MCF 10A (cell line): ENCODE measurements at regions not wholly inside any gene's neighbourhood (a gene's known extent, or its start where the extent isn't known, plus 50 kb on each side); places are given as distances from the start of the nearest gene placed in this dataset.

Experiments used
- BruUV-seq: library from RNA; stranded (reverse); fragments of 400-500 nt; replicated peaks from 2 replicates; lab custom pipeline; 2021; lab: Mats Ljungman, UMichigan
- CTCF ChIA-PET: fragments of 300-600 bp; sonication (Branson Sonifier 250); formaldehyde crosslinking; extraction: SDS; loops from one replicate; lab custom pipeline; 2021; ENCODE audit warnings: antibody characterized with exemption, inconsistent platforms; lab: Yijun Ruan, JAX
- POLR2A ChIA-PET: fragments of 300-600, 350-650 bp; sonication (Branson Sonifier 250); formaldehyde crosslinking; extraction: SDS; loops from one replicate; lab custom pipeline; 2020; ENCODE audit warnings: antibody characterized with exemption, inconsistent platforms; lab: Yijun Ruan, JAX
- DNase-seq: peaks from one replicate; pipeline ENCODE4 v3.0.0-alpha.2; 2018; ENCODE audit not compliant: unreplicated experiment
- H3K27ac Mint-ChIP-seq: one replicate; pipeline ENCODE4 v1.8.0; 2022; ENCODE audit warnings: mild to moderate bottlenecking, low read depth, mixed read lengths; ENCODE audit not compliant: unreplicated experiment
- H3K27me3 Mint-ChIP-seq: one replicate; pipeline ENCODE4 v1.8.0; 2022; ENCODE audit warnings: mixed read lengths; ENCODE audit not compliant: insufficient read depth, unreplicated experiment
- H3K36me3 Mint-ChIP-seq: one replicate; pipeline ENCODE4 v1.8.0; 2022; ENCODE audit warnings: mild to moderate bottlenecking, moderate library complexity, mixed read lengths; ENCODE audit not compliant: insufficient read depth, unreplicated experiment
- H3K4me1 Mint-ChIP-seq: one replicate; pipeline ENCODE4 v1.8.0; 2022; ENCODE audit warnings: mixed read lengths; ENCODE audit not compliant: insufficient read depth, unreplicated experiment
- H3K4me3 Mint-ChIP-seq: one replicate; pipeline ENCODE4 v1.8.0; 2022; ENCODE audit warnings: mild to moderate bottlenecking, moderate library complexity, mixed read lengths; ENCODE audit not compliant: unreplicated experiment
- H3K9me3 Mint-ChIP-seq: one replicate; pipeline ENCODE4 v1.8.0; 2022; ENCODE audit warnings: mixed read lengths; ENCODE audit not compliant: unreplicated experiment
- intact Hi-C: fragments of 100-400 bp; cut with micrococcal nuclease; formaldehyde crosslinking; loops from 2 replicates; pipeline ENCODE4 v1.14.1; 2022
- TF ChIP-seq, protein P1 (sequence below): fragments of 200-600 bp; IDR thresholded peaks from one replicate; pipeline ENCODE4 v1.8.0; 2022; ENCODE audit warnings: antibody characterized with exemption, mild to moderate bottlenecking; ENCODE audit not compliant: unreplicated experiment

DNA sequence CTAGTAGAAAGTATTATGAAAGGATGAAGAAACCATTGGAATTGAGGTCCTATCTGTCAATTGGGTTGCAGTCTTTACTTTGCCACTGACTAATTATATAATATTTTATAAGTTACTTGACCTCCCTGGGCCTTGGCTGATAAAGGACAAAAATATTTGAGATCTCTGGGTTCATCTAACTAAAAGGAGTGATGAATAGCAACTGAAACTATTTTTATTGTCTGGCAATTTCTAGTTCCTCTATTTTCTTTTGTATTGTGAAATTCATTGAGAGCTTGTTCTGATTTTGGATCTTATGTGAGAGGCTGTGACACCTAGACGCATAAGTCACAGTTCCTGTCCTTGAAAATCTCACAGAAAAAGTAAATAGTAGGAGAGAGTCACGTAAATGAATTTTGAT lies 415.7 kb upstream of the ATP2B1 start:
- H3K4me1 Mint-ChIP-seq, result peaks cover 5% of the 10 kb centered on the region
- ChIA-PET POLR2A (no interaction called here), CTCF (no interaction called here)
- no peak overlapping the region for H3K27ac Mint-ChIP-seq
- no peaks in the 10 kb centered on the region for H3K27me3 Mint-ChIP-seq
- intact Hi-C loops, result no loop called here
- H3K4me3 Mint-ChIP-seq, result no peak overlapping the region
- H3K36me3 Mint-ChIP-seq, result no peaks in the 10 kb centered on the region
- DNase-seq, result no peak
- H3K9me3 Mint-ChIP-seq, result peaks cover 31% of the 10 kb centered on the region
- TF ChIP-seq, protein P1, sequence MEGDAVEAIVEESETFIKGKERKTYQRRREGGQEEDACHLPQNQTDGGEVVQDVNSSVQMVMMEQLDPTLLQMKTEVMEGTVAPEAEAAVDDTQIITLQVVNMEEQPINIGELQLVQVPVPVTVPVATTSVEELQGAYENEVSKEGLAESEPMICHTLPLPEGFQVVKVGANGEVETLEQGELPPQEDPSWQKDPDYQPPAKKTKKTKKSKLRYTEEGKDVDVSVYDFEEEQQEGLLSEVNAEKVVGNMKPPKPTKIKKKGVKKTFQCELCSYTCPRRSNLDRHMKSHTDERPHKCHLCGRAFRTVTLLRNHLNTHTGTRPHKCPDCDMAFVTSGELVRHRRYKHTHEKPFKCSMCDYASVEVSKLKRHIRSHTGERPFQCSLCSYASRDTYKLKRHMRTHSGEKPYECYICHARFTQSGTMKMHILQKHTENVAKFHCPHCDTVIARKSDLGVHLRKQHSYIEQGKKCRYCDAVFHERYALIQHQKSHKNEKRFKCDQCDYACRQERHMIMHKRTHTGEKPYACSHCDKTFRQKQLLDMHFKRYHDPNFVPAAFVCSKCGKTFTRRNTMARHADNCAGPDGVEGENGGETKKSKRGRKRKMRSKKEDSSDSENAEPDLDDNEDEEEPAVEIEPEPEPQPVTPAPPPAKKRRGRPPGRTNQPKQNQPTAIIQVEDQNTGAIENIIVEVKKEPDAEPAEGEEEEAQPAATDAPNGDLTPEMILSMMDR, result no peak
- no TSS peak for BruUV-seq

DNA sequence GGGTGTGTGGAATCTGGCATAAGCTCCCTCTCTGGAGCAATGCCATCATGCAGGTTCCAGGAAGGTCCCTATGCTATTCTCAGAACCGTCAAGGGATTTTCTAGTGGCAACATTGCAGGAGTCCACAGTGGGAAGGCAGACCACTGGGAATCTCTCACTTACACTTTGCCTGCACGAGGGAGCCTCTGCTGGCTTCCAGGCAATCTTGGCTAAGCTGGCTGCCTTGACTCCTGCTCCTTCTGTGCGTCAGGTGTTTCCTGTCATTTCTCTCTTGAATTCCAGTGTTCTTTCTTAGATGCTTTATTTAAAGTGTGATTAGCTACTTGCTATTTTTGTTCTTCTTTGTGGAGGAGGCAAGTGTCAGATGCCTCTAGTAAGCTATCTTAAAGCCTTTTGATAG lies 414.0 kb upstream of the ATP2B1 start:
- Mint-ChIP-seq H3K4me3 (no peak overlapping the region), H3K4me1 (peaks cover 5% of the 10 kb centered on the region), H3K9me3 (peaks cover 35% of the 10 kb centered on the region), H3K36me3 (no peaks in the 10 kb centered on the region), H3K27me3 (no peaks in the 10 kb centered on the region), H3K27ac (no peak overlapping the region)
- BruUV-seq, result no TSS peak
- TF ChIP-seq, protein P1, result no peak
- ChIA-PET POLR2A (interaction anchor here (0.6 kb wide), 1 partner anchor 578 kb away, joined by 3 read pairs; no protein-coding TSS in a partner anchor), CTCF (interaction anchor here (0.5 kb wide), 1 partner anchor 27 kb away, joined by 3 read pairs; no protein-coding TSS in a partner anchor)
- no peak for DNase-seq
- intact Hi-C loops, result no loop called here

DNA sequence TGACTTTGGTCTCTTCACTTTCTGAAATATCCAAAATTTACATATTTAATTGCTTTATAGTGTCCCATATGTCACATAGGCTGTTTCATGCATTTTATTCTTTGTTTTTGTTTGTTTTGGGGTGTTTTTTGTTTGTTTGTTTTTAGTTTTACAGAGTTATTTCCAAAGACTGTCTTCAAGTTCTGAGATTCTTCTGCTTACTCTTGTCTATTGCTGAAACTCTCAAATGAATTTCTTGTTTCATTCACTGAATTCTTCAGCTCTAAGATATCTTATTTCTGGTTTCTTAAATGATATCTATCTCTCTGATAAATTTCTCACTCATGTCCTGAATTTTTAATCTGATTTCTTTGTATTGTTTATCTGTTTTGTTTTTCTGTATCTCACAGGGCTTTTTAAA lies 412.0 kb upstream of the ATP2B1 start:
- CTCF ChIA-PET, result interaction anchor here (0.7 kb wide), 1 partner anchor 9 kb away, joined by 3 read pairs; no protein-coding TSS in a partner anchor
- Mint-ChIP-seq H3K9me3 (peaks cover 21% of the 10 kb centered on the region), H3K36me3 (no peaks in the 10 kb centered on the region), H3K27me3 (no peaks in the 10 kb centered on the region), H3K4me1 (peaks cover 5% of the 10 kb centered on the region), H3K27ac (no peak overlapping the region), H3K4me3 (no peak overlapping the region)
- POLR2A ChIA-PET, result no interaction called here
- DNase-seq, result no peak
- intact Hi-C loops, result no loop called here
- TF ChIP-seq, protein P1, result no peak
- BruUV-seq, result no TSS peak

DNA sequence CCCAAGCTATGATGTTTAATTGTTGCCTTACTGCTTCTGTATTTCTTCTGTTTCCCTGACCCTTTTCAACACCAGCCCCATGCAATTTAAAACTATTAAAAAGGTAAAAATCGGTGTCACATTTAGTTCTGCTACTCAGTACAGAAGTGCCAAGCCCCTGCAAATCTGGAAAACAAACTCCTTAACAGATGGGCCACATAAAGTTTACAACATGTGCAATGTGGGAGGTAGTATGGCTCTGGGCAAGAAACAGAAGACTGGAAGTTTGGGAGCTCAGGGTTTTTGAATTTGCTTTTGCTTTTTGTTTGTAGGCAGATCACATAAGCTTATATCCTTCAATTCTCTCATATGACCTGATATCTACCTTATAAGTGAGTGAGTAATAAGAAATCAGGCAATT lies 404.0 kb upstream of the ATP2B1 start:
- POLR2A ChIA-PET, result no interaction called here

More for the DNA sequence above, 404.0 kb upstream of the ATP2B1 start:
- CTCF ChIA-PET, result interaction anchor here (0.6 to 2.3 kb wide), 2 partner anchors 10 to 138 kb away, joined by 3 to 10 read pairs; no protein-coding TSS in a partner anchor
- TF ChIP-seq, protein P1, result no peak
- Mint-ChIP-seq H3K27ac (no peak overlapping the region), H3K36me3 (no peaks in the 10 kb centered on the region), H3K27me3 (no peaks in the 10 kb centered on the region), H3K4me1 (no peaks in the 10 kb centered on the region), H3K9me3 (peaks cover 7% of the 10 kb centered on the region), H3K4me3 (no peak overlapping the region)
- intact Hi-C loops, result no loop called here
- no peak for DNase-seq
- no TSS peak for BruUV-seq
